Bronchial epithelial cell (primary cell): ENCODE measurements at regions not wholly inside any gene's neighbourhood (a gene's known extent, or its start where the extent isn't known, plus 50 kb on each side); places are given as distances from the start of the nearest gene placed in this dataset.

ENCODE experiments used
- DNase-seq: peaks from one replicate; pipeline ENCODE4 v3.0.0-alpha.2; 2010; ENCODE audit warnings: low read depth
- FAIRE-seq: peaks from 2 replicates; lab custom pipeline; 2011; peaks lifted over from hg19 to GRCh38; lab: Jason Lieb, UNC
- H3K27me3 ChIP-seq: 2 replicates; pipeline ENCODE4 v1.5.1; 2011; ENCODE audit warnings: low read length; ENCODE audit not compliant: control insufficient read depth, insufficient read depth
- H3K36me3 ChIP-seq: 2 replicates; pipeline ENCODE4 v1.5.1; 2011; ENCODE audit warnings: low read length; ENCODE audit not compliant: control insufficient read depth, insufficient read depth
- H3K4me3 ChIP-seq: 2 replicates; pipeline ENCODE4 v1.5.1; 2011; ENCODE audit warnings: mild to moderate bottlenecking, low read depth, low read length, control low read depth
- CTCF ChIP-seq: IDR thresholded peaks from 2 replicates; pipeline ENCODE4 v1.5.1; 2011; ENCODE audit warnings: mild to moderate bottlenecking, moderate library complexity, low read length, control low read depth, inconsistent platforms; ENCODE audit not compliant: insufficient read depth, severe bottlenecking

GRCh38 chr2:107681936-107682335 is 144.8 kb upstream of the RGPD4 start:
- Histone ChIP-seq H3K36me3 (no peaks in the 10 kb centered on the region), H3K4me3 (no peak overlapping the region), H3K27me3 (no peaks in the 10 kb centered on the region)
- TF ChIP-seq CTCF: no peak
- no peak for DNase-seq
- no peak for FAIRE-seq

GRCh38 chr2:107684421-107684820 is 142.3 kb upstream of the RGPD4 start:
- FAIRE-seq: no peak
- Histone ChIP-seq H3K27me3 (no peaks in the 10 kb centered on the region), H3K36me3 (no peaks in the 10 kb centered on the region), H3K4me3 (no peak overlapping the region)
- no peak for TF ChIP-seq CTCF
- DNase-seq: no peak

- Histone ChIP-seq H3K36me3 (no peaks in the 10 kb centered on the region), H3K4me3 (no peak overlapping the region), H3K27me3 (no peaks in the 10 kb centered on the region)
- no peak for TF ChIP-seq CTCF
- FAIRE-seq (no peak), DNase-seq (no peak)
These were observed 141.2 kb upstream of the RGPD4 start for GRCh38 chr2:107685421-107685986.

- no peak for TF ChIP-seq CTCF
- no peak for DNase-seq
- H3K36me3 ChIP-seq: no peaks in the 10 kb centered on the region
- no peaks in the 10 kb centered on the region for H3K27me3 ChIP-seq
- FAIRE-seq: no peak
- no peak overlapping the region for H3K4me3 ChIP-seq
These were observed 139.6 kb upstream of the RGPD4 start for GRCh38 chr2:107687073-107687472.

GRCh38 chr2:107688135-107688534 is 138.6 kb upstream of the RGPD4 start:
- TF ChIP-seq CTCF: no peak
- FAIRE-seq: no peak
- H3K4me3 ChIP-seq: no peak overlapping the region
- H3K27me3 ChIP-seq: no peaks in the 10 kb centered on the region
- H3K36me3 ChIP-seq: no peaks in the 10 kb centered on the region
- no peak for DNase-seq

GRCh38 chr2:107693604-107694003 is 133.1 kb upstream of the RGPD4 start:
- DNase-seq (no peak), FAIRE-seq (no peak)
- Histone ChIP-seq H3K4me3 (no peak overlapping the region), H3K36me3 (no peaks in the 10 kb centered on the region), H3K27me3 (no peaks in the 10 kb centered on the region)
- no peak for TF ChIP-seq CTCF
